SW 1271 (cell line): ENCODE measurements at regions not wholly inside any gene's neighbourhood (a gene's known extent, or its start where the extent isn't known, plus 50 kb on each side); places are given as distances from the start of the nearest gene placed in this dataset.
"Not testable (repeated sequence)": the region's sequence is repeated elsewhere in the genome, so short reads cannot be mapped to it uniquely, and the experiment has no call there.

Experiments
- DNase-seq, 2 experiments: peaks; one replicate each; lab custom pipeline; 2025; lab: John Stamatoyannopoulos, UW

DNA sequence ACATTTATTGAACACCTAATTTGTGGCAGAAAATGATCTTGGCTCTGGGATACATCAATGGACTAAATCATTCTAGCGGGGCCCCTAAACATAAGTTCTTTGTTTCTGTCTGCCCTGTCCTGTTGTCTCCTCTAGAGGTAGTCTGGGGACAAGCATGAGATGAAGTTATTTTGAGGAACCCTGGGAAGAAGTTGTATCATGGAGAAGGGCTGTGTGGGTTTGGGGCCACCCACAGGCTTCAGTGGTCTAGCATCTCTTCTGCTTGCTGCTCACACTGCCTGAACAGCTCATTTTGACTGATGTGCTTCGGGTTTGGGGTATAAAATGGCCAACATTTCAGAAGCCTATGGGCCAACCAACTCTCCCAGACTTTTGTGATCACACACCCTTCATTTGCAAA lies 50.3 kb upstream of the OSBPL11 start:
- no peak for DNase-seq

DNA sequence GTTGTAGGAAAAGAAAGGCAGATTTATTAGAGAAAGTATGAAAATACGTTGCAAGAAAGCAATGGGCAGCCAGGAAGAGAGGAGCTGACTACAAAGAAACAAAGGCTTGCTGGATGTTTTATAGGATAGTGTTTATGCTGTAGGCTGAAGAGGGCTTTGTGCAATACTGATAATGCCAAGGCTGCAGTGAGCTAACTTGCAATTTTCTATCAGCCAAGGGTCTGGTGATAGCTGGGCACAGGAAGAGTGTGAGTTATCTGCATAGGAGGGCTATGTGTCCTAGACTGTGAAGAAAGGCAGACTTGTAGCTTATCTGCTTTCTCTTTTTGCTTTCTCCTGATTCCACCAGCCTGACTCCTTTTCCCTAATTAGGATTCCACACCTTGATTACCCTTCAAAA lies 51.3 kb upstream of the OSBPL11 start:
- DNase-seq: no peak

DNA sequence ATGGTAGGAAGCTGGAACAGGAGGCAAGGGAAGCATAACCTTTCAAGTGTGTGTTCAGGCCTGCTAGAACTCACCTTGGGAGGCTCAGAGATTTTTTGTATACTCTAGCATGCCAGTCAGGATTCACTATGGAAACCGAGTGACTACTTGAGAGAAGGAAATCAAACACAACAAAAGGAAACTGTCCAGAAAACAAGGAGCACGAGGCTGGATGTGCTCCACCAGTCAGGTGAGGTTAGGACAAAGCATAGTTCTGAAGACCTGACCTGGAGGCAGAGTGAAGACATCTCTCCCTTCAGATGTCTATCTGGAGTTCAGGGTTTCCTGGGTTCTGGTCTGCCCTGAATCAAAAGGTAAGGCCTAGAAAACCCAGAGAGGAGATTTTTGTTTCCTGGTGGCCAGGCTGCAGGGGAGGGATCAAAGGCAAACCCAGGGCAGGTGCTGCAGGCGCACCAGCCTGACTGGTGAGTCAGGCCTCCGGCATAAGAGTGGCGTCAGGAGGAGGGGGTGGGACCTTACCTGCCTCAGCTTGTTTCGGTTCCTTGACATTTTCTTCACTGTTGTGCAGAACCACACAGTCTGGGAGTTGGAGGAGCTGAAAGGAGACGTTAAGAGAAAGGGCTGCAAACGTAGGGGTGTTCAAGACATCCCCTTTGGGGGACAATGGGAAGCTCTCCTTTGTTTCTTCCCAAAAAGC lies 52.2 kb upstream of the OSBPL11 start:
- DNase-seq: no peak

DNA sequence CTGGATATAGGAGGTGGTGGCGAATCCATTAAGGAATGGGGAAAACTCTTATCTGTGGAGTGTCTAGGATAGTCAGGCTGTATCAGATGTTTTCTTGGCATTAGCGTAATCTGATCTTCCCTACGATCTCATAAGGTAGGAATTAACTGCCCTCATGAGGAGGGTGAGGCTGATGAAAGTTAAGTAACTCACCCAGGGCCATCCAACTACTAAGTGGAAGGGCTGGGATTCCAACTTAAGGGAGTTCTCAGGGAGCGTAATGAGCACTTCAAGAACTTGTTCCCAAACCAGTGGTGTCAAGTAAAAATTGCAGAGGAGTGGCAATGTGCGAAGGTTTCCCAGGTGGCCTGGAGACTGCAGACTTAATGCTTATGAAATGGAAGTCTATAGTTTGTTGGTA lies 55.9 kb upstream of the OSBPL11 start:
- DNase-seq: no peak

DNA sequence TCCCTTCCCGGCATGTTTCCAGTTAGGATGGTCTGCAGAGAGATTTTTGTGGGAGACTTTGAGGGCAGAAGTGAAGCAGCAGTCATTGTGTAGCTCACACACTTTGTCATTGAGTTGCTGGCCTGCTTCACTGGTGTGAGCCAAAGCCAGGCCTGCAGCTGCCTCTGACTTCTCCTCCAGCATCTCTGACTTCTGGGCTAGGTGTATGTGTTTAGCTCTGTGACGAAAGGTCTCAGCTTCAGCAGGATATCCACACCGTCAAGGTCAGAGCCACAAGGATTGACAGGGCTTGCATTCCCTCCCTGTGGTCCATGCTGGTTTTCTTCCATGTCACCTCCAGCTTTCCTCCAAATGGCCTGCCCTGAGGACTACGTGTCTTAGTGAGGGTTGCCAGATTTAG lies 57.1 kb upstream of the OSBPL11 start:
- DNase-seq: no peak

DNA sequence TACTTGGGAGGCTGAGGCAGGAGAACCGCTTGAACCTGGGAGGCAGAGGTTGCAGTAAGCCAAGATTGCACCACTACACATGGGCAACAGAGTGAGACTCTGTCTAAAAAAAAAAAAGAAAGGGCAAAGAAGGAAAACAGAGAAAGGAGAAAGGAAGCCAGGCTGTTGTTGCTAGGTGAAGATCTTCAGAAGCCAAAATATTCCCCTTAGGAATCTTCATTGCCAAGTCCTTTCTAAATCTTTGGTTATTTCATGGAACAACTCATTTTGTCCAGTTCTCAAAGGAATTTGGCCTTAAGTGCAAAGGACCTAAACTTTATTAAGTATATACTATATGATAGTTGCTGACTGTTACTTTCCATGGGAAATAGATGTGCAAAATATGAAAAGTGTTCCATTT lies 59.2 kb upstream of the OSBPL11 start:
- no peak for DNase-seq

DNA sequence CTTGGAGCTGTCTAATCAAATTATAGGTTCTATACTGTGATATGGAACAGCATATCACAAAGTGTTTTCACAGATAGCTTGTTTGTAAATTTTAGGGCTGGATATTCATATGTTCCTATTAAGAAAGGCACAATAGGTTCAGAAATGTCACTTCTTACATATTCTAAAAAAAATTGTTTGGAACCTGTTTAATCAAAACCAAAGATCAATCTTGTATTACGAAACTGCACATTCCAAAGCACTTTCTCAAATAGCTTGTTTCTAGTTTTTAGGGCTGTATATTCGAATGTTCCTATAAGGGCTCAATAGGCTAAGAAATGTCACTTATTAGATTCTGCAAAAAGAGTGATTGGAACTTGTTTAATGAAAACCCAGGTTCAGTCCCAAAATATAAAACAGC lies 67.4 kb upstream of the OSBPL11 start:
- no peak for DNase-seq

DNA sequence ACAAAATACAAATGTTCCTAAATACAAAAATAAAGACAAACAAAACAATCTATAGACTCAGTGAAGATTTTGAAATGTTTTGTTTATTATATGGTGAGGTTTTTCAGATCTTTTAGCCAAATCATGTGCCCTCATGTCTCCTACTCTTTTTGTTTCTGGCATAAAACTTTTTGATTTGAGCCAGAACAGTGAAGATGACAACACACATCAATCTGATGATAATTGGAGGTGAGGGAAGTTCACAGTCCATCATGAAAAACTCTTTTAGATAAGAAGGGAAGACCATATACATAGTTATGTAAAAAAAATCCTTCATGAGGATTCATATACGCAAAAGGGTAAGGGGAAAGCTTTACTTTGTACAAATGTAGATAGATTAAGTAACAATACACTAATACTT lies 75.1 kb upstream of the OSBPL11 start:
- no peak for DNase-seq

DNA sequence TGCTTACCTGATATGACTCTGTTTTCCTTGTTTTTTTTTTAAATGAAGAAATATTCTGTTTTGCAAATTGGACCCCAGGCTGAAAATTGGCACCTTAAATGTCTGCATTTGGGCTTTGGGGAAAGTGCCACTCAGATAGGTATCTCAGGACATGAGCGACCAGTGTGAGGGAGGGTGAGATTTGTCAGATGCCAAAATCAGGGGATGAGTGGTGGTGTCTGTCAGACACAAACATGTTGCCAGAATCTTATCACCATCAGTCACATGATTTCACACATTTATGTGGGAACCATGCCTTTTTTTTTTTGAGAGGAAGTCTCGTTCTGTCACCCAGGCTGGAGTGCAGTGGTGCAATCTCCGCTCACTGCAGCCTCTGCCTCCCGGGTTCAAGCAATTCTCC lies 75.6 kb upstream of the OSBPL11 start:
- no peak for DNase-seq

DNA sequence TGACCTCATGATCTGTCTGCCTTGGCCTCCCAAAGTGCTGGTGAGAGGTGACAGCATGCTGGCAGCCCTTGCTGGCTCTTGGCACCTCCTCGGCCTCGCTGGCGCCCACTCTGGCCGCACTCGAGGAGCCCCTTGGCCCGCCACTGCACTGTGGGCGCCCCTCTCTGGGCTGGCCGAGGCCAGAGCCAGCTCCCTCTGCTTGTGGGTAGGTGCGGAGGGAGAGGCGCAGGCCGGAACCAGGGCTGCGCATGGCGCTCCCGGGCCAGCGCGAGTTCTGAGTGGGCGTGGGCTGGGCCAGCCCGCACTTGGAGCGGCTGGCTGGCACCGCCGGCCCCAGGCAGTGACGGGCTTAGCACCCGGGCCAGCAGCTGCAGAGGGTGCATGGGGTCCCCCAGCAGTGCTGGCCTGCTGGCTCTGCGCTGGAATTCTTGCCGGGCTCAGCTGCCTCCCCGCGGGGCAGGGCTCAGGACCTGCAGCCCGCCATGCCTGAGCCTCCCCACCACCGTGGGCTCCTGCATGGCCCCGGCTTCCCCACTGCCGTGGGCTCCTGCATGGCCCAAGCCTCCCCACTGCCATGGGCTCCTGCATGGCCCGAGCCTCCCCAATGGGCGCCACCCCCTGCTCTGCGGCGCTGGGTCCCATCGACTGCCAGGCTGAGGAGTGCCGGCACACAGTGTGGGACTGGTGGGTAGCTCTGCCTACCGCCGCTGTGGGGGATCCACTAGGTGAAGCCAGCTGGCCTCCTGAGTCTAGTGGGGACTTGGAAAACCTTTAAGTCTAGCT lies 76.4 kb upstream of the OSBPL11 start:
- no peak for DNase-seq

DNA sequence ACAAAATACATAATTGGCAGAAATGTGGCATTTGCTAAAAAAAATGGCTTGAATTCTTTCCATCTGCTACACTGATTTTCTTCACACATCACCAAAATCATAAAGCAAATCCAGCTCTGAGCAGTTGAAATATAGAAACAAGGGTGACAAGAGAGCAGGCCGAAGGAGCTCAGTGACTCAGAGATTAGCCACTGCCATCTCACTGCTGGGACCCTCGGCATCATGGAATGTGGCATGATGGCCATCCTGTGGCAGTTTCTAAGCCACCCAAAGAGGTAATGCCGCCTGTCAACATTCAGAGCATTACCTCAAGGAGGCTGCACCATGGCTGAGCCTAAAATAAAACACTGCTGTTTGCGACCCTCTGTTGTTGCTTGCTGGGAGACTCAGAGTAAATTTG lies 80.5 kb upstream of the OSBPL11 start:
- DNase-seq: no peak

DNA sequence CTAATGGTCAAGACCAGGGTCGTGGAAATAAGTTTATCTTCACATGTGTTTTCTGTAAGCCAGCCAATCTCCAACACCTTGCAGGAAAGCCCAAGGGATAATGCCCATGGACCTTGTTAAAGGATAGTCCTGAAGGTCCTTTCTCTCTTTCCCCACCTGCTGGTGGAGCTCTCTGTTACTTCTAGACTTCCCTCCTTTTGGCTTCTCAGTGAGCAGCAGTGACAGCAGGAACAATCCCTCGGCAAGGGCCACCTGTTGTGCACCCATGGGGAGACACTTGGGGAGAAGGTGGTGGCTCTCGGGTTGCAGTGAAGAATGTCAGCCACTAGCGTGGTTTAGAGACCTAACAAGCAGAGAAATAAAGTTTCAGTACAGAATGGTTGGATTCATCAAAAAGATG lies 84.0 kb upstream of the OSBPL11 start:
- DNase-seq: no peak

DNA sequence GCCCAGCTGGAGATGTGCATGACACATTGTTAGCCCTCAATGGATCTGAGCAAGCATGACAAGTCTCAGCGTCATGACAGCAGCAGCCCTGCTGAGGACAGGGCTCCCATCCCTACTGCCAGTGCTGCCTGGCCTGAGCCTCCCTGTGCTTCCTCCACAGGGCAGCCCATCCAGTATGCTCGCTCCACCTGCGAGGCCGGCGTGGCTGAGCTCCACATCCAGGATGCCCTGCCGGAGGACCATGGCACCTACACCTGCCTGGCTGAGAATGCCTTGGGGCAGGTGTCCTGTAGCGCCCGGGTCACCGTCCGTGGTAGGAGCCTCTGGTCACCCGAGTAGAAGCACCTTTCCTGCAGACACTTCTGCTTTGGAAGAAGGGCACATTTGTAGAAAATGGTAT lies 85.8 kb upstream of the OSBPL11 start:
- no peak for DNase-seq

DNA sequence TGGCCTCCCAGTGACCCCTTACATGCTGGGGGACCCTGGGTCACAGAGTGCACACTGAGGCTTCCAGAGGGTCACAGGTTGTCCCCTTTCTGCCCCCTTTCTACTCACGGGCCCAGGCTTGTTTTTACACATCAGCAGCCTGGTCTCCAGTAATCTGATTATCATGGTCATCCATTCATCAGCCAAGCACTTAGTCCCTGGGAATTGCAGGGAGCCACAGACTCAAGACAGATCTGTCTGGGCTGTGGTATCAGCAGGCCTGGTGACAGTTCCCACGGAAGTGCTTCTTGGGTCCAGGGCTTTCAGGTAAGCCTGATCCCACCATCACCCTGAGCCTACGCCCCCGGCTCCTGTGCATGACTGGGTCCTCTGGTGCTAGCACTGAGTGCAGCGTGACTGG lies 86.6 kb upstream of the OSBPL11 start:
- DNase-seq: not testable (repeated sequence)

DNA sequence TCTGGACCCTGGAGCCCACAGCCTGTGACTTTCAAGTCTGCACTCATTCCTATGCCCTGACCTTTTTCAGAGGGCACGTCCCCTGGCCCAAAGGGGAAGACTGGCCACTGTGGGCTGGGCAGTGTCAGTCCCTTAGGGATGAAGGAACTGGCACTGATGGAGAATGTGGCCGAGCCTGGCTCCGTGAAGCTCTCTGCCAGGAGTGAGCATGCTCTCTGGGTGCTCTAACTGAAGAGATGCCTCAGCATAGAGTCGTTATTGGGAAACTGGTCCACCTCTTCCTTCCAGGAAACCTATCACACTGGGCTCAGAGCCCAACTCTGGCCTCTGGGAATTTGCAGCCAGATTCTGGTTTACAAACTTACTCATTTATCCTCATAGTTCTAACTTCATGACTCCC lies 87.3 kb upstream of the OSBPL11 start:
- DNase-seq: not testable (repeated sequence)

DNA sequence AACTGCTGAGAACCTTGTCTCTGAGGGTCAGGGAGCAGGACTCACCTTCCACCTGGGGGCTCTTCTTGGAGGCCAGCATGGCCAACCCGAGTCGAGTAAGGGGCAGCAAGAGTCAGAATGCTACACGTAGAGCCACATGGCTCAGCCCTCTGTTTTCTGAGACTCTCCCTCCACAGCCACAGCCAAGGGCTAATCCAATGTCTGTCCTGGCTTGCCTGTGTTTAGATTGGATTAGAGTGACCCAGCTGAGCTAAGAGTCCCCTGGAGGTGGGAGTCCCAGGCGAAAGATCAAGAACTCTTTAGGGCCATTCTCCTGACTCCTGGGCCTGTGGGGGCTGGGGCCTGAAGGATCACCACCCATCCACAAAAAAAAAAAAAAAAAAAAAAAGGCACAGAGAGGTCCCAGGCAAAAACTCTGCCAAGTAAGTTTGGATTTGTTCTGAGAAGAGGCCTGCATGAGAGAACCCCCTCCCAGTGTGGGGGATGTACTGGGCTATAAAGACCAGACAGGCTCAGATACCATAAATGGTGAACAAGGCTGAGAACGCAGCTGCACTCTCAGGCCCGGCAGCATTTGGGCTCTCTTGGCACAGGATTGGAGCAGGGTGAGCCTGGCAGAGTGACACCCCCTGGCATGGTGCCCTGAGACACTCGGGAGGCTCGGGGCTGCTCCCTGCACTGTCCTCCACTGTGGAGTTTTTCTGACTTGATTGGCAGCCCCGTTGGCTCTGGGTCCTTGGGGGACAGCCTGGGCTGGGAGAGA lies 88.0 kb upstream of the OSBPL11 start:
- no peak for DNase-seq

DNA sequence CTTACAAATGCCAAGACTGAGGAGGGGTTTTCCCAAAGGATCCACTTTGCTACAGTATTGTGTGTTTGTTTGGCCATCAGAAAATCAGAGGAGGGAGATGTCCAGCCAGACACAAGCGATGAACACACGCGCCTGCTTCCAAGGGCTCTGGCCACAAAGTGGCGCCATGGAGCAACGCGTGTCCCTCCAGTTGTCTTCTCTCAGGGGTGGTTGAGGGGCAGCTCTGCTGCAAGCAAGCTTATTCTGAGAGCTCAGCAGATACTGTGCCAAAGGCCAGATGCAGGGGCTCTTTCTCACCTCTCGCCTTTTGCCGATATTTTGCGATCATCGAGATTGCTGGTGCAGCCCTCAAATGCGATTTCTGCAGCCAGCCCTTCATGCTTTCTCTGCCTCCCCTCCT lies 88.9 kb upstream of the OSBPL11 start:
- no peak for DNase-seq

DNA sequence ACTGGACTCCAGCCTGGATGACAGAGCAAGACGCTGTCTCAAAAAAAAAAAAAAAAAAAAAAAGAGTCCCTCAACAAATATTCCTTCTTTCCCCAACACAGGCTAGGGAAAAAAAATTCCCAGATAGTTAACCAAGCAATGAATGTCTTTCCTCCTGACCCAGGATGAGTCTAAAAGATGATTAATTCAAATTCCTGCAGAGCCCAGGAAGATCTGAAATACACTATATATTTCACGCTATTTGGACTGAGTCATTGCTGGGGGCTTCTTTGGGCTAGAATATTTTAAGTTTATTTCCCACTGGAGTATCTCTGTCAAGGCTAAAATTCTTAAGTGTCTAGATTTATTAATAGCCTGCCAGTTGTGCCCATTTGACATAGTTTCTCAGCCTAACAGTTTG lies 90.4 kb upstream of the OSBPL11 start:
- DNase-seq: not testable (repeated sequence)

DNA sequence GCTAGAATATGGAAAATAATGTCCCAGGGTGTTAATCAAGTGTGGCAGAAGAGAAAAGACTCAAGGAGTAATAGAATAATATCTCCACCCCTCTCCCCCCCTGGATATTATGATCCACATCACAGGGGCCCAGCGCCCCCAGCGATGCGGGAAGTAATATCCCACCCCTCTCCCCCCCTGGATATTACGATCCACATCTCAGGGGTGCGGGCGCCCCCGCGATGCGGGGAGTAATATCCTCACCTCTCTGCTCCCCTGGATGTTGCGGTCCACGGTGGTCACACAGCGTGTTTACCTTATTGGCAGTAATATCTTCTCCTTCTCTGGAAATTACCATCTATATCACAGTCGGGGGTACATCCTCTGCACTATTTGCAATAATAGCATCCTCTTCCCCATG lies 97.1 kb upstream of the OSBPL11 start:
- no peak for DNase-seq

DNA sequence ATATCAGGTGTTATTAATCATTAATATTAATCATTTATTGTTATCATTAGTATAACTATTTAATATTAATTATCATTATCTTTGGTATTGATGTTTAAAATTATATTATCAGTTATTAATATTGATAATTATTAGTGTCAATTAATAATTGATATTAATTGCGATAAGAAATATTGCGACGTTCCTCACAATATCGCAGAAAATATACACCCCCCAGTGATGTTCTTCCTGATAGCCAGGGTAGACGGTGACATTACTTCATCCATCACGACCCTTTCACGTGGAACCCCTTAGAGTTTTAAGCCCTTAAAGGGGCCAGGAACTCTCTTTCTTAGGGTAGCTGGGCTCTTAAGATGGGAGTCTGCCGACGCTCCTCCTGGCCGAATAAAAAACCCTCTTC lies 98.6 kb upstream of the OSBPL11 start:
- DNase-seq: no peak

DNA sequence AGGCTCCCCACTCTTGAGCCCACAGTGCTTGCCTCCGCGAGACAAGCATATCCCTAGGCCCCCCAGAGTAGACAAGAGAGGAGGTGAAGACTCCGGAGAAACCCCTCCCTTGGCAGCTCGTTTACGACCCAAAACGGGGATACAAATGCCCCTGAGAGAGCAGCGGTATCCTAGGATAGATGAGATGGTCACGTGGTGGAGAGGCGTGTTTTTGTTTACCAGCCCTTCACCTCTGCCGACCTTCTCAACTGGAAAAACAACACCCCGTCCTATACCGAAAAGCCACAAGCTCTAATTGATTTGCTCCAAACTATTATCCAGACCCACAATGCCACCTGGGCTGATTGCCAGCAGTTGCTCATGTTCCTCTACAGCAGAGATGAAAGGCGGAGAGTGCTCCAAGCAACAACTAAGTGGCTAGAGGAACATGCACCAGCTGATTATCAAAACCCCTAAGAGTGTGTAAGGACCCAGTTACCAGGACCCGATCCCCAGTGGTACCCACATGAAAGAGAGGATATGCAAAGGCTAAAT lies 99.5 kb upstream of the OSBPL11 start:
- DNase-seq: no peak

DNA sequence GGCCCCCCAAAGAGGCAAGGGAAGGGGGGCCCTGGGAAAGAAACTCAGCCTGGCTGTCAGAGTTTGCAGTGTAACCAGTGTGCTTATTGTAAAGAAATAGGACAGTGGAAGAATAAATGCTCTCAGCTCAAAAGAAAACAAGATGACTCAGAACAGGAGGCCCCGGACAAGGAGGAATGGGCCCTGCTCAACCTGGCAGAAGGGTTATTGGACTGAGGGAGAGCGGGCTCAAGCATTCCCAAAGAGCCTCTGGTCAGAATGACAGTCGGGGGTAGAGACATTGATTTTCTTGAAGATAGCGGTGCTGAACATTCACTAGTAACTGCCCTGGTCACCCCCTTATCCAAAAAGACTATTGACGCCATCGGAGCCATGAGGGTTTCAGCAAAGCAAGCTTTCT lies 100.4 kb upstream of the OSBPL11 start:
- no peak for DNase-seq

DNA sequence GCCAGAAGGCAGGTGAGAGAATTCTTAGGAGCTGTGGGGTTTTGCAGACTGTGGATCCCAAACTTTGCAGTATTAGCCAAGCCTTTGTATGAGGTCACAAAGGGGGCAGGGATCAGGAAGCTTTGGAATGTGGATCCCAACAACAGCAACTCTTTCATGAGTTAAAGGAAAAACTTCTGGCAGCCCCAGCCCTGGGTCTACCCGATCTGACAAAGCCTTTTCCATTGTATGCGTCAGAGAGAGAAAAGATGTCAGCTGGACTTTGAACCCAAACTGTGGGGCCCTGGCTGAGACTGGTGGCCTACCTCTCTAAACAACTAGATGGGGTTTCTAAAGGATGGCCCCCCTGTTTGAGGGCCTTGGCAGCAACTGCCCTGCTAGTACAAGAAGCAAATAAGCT lies 101.8 kb upstream of the OSBPL11 start:
- DNase-seq: not testable (repeated sequence)
